ENCODE measurements at regions not wholly inside any gene's neighbourhood (a gene's known extent, or its start where the extent isn't known, plus 50 kb on each side); places are given as distances from the start of the nearest gene placed in this dataset.

GRCh38 chr10:123537188-123537961, 128.8 kb upstream of the GPR26 start:
- TF ChIP-seq ZNF384 (IDR thresholded peaks at IDR 0.05) (no peak), BHLHE40 (IDR thresholded peaks at IDR 0.05; ENCODE audit: borderline replicate concordance) (no peak)
- TF ChIP-seq, protein P1, sequence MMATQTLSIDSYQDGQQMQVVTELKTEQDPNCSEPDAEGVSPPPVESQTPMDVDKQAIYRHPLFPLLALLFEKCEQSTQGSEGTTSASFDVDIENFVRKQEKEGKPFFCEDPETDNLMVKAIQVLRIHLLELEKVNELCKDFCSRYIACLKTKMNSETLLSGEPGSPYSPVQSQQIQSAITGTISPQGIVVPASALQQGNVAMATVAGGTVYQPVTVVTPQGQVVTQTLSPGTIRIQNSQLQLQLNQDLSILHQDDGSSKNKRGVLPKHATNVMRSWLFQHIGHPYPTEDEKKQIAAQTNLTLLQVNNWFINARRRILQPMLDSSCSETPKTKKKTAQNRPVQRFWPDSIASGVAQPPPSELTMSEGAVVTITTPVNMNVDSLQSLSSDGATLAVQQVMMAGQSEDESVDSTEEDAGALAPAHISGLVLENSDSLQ (IDR thresholded peaks at IDR 0.05), result no peak

Measured in HEK293T (cell line).